Liver (tissue), 3 donors: ENCODE measurements at regions not wholly inside any gene's neighbourhood (a gene's known extent, or its start where the extent isn't known, plus 50 kb on each side); places are given as distances from the start of the nearest gene placed in this dataset.

Source experiments
- FOXA1 ChIP-seq: IDR thresholded peaks from 2 replicates; pipeline ENCODE4 v1.6.1; 2016; ENCODE audit warnings: antibody characterized with exemption
- JUND ChIP-seq, 2 donors: IDR thresholded peaks; 2 replicates each; pipeline ENCODE4 v1.6.1; 2016; ENCODE audit warnings: antibody characterized with exemption in 2 of 2
- RAD21 ChIP-seq, 2 donors: IDR thresholded peaks; 2 replicates each; pipeline ENCODE4 v1.6.1; 2016; ENCODE audit warnings: antibody characterized with exemption in 2 of 2, mild to moderate bottlenecking in 2 of 2
- TF ChIP-seq, protein P1 (sequence below): fragments of 150-350 bp; IDR thresholded peaks from 2 replicates; pipeline ENCODE4 v1.5.1; 2017; ENCODE audit warnings: improper control_type of control experiment, low read depth, low read length; ENCODE audit not compliant: missing input control
- TF ChIP-seq, protein P2 (sequence below): IDR thresholded peaks from 2 replicates; pipeline ENCODE4 v1.6.1; 2016; ENCODE audit warnings: antibody characterized with exemption, mild to moderate bottlenecking
- donor health status: healthy.
- donor health status: healthy.

DNA sequence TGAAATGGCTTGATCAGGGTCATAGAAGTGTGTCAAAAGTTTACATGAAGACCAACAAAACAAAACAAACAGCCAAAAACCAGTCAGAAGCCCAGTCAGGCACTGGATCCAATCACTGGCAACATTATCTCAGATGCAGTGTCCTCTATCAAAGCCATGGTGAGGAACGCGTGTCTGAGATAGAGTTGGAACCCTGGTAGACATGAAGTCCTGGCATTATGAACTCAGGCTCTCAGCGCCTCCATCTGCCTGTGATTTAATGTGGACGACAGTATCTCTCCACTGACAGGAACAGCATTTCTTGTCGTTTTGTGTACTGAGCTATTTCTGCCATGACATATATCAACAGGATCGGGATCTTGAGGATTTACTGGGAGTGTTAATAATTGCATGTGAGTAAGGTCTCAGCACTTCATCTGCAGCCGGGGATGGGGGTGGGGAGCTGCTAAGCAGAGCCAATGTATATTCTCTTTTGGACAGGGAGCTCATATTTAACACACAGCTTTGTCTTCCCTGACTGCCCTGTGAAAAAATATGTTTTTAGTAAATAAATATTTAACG, 1120.0 kb downstream of the IGSF11 start:
- TF ChIP-seq, protein P1, sequence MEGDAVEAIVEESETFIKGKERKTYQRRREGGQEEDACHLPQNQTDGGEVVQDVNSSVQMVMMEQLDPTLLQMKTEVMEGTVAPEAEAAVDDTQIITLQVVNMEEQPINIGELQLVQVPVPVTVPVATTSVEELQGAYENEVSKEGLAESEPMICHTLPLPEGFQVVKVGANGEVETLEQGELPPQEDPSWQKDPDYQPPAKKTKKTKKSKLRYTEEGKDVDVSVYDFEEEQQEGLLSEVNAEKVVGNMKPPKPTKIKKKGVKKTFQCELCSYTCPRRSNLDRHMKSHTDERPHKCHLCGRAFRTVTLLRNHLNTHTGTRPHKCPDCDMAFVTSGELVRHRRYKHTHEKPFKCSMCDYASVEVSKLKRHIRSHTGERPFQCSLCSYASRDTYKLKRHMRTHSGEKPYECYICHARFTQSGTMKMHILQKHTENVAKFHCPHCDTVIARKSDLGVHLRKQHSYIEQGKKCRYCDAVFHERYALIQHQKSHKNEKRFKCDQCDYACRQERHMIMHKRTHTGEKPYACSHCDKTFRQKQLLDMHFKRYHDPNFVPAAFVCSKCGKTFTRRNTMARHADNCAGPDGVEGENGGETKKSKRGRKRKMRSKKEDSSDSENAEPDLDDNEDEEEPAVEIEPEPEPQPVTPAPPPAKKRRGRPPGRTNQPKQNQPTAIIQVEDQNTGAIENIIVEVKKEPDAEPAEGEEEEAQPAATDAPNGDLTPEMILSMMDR = no peak
- TF ChIP-seq FOXA1 (no peak), RAD21 (IDR thresholded peaks at IDR 0.05) (no peak), JUND (IDR thresholded peaks at IDR 0.05) (no peak)
- TF ChIP-seq, protein P2, sequence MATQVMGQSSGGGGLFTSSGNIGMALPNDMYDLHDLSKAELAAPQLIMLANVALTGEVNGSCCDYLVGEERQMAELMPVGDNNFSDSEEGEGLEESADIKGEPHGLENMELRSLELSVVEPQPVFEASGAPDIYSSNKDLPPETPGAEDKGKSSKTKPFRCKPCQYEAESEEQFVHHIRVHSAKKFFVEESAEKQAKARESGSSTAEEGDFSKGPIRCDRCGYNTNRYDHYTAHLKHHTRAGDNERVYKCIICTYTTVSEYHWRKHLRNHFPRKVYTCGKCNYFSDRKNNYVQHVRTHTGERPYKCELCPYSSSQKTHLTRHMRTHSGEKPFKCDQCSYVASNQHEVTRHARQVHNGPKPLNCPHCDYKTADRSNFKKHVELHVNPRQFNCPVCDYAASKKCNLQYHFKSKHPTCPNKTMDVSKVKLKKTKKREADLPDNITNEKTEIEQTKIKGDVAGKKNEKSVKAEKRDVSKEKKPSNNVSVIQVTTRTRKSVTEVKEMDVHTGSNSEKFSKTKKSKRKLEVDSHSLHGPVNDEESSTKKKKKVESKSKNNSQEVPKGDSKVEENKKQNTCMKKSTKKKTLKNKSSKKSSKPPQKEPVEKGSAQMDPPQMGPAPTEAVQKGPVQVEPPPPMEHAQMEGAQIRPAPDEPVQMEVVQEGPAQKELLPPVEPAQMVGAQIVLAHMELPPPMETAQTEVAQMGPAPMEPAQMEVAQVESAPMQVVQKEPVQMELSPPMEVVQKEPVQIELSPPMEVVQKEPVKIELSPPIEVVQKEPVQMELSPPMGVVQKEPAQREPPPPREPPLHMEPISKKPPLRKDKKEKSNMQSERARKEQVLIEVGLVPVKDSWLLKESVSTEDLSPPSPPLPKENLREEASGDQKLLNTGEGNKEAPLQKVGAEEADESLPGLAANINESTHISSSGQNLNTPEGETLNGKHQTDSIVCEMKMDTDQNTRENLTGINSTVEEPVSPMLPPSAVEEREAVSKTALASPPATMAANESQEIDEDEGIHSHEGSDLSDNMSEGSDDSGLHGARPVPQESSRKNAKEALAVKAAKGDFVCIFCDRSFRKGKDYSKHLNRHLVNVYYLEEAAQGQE = no peak
